Thoracic aorta (tissue), 2 donors: ENCODE measurements at regions not wholly inside any gene's neighbourhood (a gene's known extent, or its start where the extent isn't known, plus 50 kb on each side); places are given as distances from the start of the nearest gene placed in this dataset.

Source experiments
- ATAC-seq: fragments of 150-250 bp; one replicate; pipeline ENCODE4 v1.8.0; 2017; ENCODE audit warnings: low read depth; ENCODE audit not compliant: insufficient number of reproducible peaks, low FRiP score
- DNase-seq: peaks from one replicate; pipeline ENCODE4 v3.0.0-alpha.2; 2020; ENCODE audit warnings: low spot score
- H3K27ac ChIP-seq, 2 donors: fragments of 200-600 bp; sonication (generic); 1 replicate in 1 of 2; 2 replicates in 1 of 2; pipeline ENCODE4 v1.5.1; 2016; ENCODE audit warnings: mild to moderate bottlenecking in 2 of 2, moderate library complexity in 2 of 2
- H3K27me3 ChIP-seq: fragments of 200-600 bp; sonication (generic); replicated peaks from 2 replicates; pipeline ENCODE4 v1.6.0; 2016; ENCODE audit warnings: mild to moderate bottlenecking; ENCODE audit not compliant: insufficient read depth
- H3K36me3 ChIP-seq: fragments of 200-600 bp; sonication (generic); one replicate; pipeline ENCODE4 v1.5.1; 2016
- H3K4me1 ChIP-seq, 2 donors: fragments of 200-600 bp; sonication (generic); 1 replicate in 1 of 2; 2 replicates in 1 of 2; pipeline versions ENCODE4 v1.5.1 to v1.6.0; 2016; ENCODE audit warnings: low read depth in 2 of 2, mild to moderate bottlenecking in 1 of 2; ENCODE audit not compliant: control insufficient read depth in 1 of 2
- H3K4me3 ChIP-seq: fragments of 200-600 bp; sonication (generic); 2 replicates; pipeline ENCODE4 v1.5.1; 2016; ENCODE audit warnings: mild to moderate bottlenecking
- H3K9me3 ChIP-seq: fragments of 200-600 bp; sonication (generic); 2 replicates; pipeline ENCODE4 v1.5.1; 2016
- TF ChIP-seq, protein P1 (sequence below): fragments of 200-600 bp; sonication (generic); IDR thresholded peaks from one replicate; pipeline ENCODE4 v1.5.1; 2019; ENCODE audit warnings: antibody characterized with exemption

DNA sequence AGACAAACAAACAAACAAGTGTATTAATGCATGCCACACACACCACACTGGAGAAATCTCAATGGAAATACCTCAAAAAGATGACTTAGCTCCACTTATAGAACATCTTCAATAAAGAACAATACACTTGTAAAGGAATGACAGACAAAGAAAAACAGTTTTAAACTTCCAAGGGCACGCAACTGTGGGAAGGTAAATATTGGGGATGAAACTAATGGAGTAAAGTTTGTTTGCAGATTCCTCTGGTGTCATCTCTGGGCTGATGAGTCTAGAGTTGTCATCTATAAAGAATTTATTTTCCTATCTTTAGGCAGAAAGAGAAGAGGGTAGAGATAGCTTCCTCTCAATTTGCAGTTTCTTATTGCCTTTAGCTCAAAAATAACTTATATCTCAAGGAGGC, 144.0 kb upstream of the ZC3H15 start:
- Histone ChIP-seq H3K36me3 (no peaks in the 10 kb centered on the region), H3K9me3 (no peaks in the 10 kb centered on the region), H3K4me1 (no peaks in the 10 kb centered on the region), H3K4me3 (no peak overlapping the region), H3K27ac (no peak overlapping the region), H3K27me3 (no peaks in the 10 kb centered on the region)
- TF ChIP-seq, protein P1, sequence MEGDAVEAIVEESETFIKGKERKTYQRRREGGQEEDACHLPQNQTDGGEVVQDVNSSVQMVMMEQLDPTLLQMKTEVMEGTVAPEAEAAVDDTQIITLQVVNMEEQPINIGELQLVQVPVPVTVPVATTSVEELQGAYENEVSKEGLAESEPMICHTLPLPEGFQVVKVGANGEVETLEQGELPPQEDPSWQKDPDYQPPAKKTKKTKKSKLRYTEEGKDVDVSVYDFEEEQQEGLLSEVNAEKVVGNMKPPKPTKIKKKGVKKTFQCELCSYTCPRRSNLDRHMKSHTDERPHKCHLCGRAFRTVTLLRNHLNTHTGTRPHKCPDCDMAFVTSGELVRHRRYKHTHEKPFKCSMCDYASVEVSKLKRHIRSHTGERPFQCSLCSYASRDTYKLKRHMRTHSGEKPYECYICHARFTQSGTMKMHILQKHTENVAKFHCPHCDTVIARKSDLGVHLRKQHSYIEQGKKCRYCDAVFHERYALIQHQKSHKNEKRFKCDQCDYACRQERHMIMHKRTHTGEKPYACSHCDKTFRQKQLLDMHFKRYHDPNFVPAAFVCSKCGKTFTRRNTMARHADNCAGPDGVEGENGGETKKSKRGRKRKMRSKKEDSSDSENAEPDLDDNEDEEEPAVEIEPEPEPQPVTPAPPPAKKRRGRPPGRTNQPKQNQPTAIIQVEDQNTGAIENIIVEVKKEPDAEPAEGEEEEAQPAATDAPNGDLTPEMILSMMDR: no peak
- ATAC-seq: no peak
- DNase-seq: no peak

DNA sequence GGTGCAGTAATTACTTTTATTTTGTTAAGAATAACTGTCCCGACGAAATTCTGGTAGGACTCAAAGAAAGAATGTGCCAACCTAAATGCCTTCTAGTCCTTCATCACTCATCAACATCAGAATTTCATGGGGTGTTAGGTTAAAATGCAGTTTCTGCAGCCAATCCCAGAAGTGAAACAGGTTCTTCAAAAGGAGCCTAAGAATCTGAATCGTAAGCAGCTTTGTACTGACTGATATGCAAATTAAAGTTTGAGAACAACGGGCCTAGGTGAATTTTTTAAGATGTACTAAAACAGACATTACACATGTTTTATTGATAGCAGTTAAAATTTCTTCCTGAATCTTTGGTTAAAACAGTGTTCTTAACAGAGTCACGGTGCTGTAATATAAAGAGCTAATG, 140.3 kb upstream of the ZC3H15 start:
- no peaks in the 10 kb centered on the region for H3K36me3 ChIP-seq
- H3K27me3 ChIP-seq: no peaks in the 10 kb centered on the region
- TF ChIP-seq, protein P1: no peak
- no peak overlapping the region for H3K27ac ChIP-seq
- DNase-seq (no peak), ATAC-seq (no peak)
- H3K4me1 ChIP-seq: peaks cover 3 to 19% of the 10 kb centered on the region in 2 donors
- H3K9me3 ChIP-seq: no peaks in the 10 kb centered on the region
- no peak overlapping the region for H3K4me3 ChIP-seq

DNA sequence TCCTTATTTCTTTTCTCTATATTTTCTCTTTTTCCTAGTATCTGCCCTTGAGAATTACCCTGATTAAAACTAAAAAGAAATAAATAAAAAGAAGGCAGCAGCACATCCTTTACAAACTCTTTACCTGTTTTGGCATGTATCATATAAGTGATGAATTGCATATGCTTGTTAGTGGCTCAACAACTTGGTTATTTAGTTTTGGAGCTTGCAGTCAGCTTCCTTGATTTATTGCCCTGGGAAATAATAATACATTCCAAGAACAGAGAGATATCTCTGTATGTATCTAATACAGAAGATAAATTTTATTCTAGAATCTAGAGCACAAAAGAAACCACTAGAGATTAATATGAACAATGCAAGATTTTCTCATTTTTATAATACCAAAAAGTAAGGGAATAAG, 139.8 kb upstream of the ZC3H15 start:
- Histone ChIP-seq H3K9me3 (no peaks in the 10 kb centered on the region), H3K4me3 (no peak overlapping the region), H3K27me3 (no peaks in the 10 kb centered on the region), H3K27ac (no peak overlapping the region), H3K36me3 (no peaks in the 10 kb centered on the region), H3K4me1 (peaks cover 3 to 19% of the 10 kb centered on the region in 2 donors)
- no peak for ATAC-seq
- TF ChIP-seq, protein P1: no peak
- no peak for DNase-seq

DNA sequence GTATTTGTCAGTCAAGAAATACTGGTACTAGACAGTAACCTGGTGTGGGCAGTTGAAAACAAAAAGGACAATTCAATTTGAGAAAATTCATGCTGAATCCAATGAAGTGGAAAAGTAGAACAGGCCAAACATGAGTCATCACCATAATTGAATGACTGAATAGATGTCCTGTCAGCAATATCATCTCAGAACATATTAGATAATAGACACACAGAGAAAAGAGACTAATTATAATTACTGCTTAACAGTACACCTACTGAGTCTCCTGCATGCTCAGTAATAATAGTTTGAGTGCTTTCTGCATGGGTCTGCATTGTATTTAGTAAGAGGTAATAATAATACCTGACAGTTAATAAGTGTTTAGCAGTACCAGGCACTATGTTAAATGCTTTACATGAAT, 138.6 kb upstream of the ZC3H15 start:
- peaks cover 3 to 19% of the 10 kb centered on the region in 2 donors for H3K4me1 ChIP-seq
- ATAC-seq: no peak
- no peak for DNase-seq

DNA sequence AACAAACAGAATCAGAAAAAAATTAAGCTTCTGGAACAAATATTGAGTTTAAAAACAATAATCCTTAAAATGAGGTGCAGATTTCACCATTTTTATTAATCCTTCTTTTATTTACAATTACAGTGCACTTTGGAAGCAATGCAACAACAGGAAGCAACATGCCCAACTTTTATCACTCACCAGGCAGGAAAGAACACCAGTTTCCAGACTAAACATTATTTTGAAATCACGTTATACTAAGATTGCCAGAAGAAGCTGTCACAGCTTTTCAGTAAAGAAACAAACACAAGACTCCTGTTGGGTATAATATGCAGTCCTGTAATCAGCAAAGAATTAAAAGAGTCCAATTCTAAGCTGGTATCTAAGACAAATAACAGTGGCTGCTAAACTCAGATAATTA, 137.9 kb upstream of the ZC3H15 start:
- DNase-seq: no peak
- peaks cover 3 to 19% of the 10 kb centered on the region in 2 donors for H3K4me1 ChIP-seq
- no peaks in the 10 kb centered on the region for H3K27me3 ChIP-seq
- no peaks in the 10 kb centered on the region for H3K9me3 ChIP-seq
- no peak for ATAC-seq
- H3K27ac ChIP-seq: no peak overlapping the region
- no peaks in the 10 kb centered on the region for H3K36me3 ChIP-seq
- no peak overlapping the region for H3K4me3 ChIP-seq
- TF ChIP-seq, protein P1: no peak

More for the DNA sequence above, 138.6 kb upstream of the ZC3H15 start:
- Histone ChIP-seq H3K27me3 (no peaks in the 10 kb centered on the region), H3K4me3 (no peak overlapping the region), H3K27ac (no peak overlapping the region), H3K36me3 (no peaks in the 10 kb centered on the region), H3K9me3 (no peaks in the 10 kb centered on the region)
- TF ChIP-seq, protein P1: no peak
